NCI-H2227 (cell line): ENCODE measurements at regions not wholly inside any gene's neighbourhood (a gene's known extent, or its start where the extent isn't known, plus 50 kb on each side); places are given as distances from the start of the nearest gene placed in this dataset.

ENCODE experiments used
- DNase-seq: peaks from one replicate; lab custom pipeline; 2025; ENCODE audit not compliant: unreplicated experiment; lab: John Stamatoyannopoulos, UW

DNA sequence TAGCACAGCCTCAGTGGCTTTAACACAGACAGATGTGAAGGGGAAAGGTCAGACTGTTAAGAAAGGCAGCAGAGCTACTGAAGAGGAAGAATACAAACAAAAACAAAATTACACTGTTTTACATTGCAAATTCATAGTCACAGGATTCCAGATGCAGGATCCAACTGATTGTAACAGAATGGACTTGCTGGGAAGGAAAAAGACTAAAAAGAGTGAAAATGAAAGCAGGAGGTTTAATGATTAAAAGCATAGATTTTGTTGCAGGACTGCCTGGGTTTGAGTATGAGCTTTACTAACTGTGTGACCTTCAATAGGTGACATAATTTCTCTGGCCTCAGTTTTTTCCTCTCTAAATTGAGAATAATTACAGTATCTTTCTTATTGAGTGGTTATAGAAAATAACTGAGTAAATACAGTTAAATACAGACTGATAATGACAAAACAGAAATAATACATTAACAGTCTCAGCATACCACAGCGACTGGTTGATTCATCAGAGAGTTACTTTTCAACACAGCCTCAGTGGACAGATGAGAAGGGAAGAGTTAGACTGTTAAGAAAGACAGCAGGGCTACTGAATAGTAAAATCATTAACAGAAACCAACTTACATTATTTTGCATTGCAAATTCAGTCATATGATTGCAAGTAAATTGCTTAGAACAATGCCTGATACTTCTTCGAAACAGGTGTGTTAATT lies 704.2 kb upstream of the TENM4 start:
- no peak for DNase-seq

DNA sequence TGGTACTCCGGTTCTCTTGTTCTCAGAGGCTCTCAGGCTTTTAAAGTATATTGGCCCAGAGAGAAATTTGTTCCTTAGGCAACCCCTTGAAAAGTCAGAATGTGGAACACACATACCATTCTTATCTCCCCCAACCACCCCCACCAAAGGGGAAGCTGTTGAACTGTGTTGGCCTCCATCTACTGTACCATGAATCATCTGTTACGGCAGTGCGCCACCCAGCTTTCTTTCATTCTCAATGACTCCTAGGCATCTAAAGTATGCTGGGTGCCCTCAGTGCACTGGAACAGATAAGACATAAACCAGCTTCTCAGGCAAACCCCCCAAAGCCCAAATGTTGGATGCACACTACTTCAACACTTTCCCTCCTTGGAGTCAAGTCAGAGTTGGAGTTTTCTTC lies 696.2 kb upstream of the TENM4 start:
- no peak for DNase-seq

- DNase-seq, result no peak
Observed at GRCh38 chr11:80129396-80129795, 688.6 kb upstream of the TENM4 start.

- DNase-seq, result no peak
Observed at GRCh38 chr11:80122211-80122610, 681.4 kb upstream of the TENM4 start.

DNA sequence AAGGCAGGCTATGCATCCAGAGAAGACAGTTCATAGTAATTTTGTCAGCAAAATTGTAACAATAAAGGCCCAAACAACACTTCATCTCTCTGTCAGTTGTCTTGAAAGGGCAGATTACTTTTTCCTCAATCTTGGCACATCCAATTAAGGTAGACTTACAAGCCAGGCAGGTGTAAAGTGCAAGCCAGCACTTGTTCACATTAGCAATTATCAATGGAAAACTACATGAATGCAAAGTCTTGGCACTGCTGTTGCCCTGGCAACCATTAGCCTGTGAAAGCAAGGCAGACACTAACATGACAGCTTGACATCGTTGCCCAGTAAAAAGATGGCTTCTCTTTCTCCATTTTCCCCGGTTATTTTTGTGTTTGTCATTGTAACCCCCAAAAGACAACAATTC lies 677.2 kb upstream of the TENM4 start:
- DNase-seq, result no peak

- DNase-seq, result no peak
Observed at GRCh38 chr11:80116796-80117195, 676.0 kb upstream of the TENM4 start.

- DNase-seq, result no peak
Observed at GRCh38 chr11:80109652-80110051, 668.8 kb upstream of the TENM4 start.

DNA sequence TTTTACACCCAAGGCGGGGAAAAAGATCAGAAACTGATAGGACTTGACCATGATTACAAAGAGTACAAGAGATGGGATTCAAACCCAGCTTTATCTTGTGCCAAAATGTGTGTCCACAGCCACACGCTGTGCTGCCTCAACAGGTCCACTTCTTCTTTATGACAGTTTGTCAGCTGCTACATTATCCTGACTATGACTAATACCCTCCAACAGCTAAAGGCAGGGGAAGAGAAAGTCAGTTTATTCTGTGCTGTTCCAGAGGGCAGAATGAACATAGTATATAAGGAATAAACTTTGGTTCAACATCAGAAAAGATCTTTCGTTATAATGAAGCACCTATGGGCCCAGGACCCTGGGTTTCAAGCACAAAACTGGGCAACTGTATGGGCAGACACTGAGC lies 668.2 kb upstream of the TENM4 start:
- DNase-seq, result no peak

DNA sequence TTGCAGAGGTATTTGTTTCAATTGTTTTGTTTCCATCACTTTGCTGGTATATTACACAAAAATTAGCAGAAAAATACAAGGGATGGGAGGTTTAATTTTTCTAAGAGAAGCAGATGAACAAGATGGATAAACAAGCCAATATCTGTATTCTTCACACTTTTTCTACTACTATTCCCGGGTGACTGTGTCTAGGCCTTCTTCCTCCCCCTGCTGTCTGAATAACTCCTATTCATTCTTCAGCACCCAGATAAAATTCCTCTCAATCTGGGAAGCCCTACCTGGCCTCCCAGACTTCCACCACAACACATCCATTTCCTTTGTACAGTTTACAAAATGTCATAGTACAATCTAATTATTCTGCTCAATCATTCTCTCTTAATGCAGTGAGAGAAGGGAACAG lies 666.6 kb upstream of the TENM4 start:
- DNase-seq, result no peak

DNA sequence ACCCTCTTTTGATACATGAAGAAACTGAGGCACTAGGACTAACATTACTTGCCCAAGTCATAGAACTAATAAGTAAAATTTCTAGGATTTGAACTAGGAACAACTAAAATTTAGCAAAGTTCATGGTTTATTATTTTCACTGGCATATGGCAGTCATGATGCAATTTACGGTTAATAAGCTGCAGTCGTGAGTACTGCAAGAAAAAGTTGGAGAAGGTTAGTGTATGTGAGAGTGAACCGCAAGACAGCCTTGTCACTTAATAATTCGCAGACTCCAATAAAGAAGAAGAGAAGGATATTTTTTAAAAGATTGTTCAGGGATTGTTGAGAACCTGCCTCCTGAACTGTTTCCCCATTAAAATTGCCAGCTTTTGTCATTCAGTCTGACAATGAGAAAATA lies 663.4 kb upstream of the TENM4 start:
- no peak for DNase-seq

- no peak for DNase-seq
Observed at GRCh38 chr11:80103142-80103859, 662.5 kb upstream of the TENM4 start.

DNA sequence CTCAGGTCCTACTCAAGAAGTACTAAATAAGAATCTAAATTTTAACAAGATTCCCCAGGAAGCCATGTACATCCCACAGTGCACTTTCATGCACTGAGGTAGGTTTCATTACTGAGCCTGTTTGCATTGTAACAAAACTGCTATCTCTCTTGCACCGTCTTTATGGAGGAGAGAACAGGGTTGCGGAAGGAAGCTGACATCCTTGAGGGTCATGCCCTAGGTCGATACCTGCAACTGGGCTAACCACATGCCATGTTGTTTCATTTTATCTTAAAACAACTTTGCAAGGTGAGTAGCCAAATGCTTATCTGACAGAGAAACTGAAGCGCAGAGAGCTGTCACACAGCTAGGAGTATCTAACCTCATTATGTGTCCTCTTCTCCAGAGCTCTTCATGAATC lies 656.3 kb upstream of the TENM4 start:
- no peak for DNase-seq

- DNase-seq, result no peak
Observed at GRCh38 chr11:80096736-80097135, 655.9 kb upstream of the TENM4 start.

DNA sequence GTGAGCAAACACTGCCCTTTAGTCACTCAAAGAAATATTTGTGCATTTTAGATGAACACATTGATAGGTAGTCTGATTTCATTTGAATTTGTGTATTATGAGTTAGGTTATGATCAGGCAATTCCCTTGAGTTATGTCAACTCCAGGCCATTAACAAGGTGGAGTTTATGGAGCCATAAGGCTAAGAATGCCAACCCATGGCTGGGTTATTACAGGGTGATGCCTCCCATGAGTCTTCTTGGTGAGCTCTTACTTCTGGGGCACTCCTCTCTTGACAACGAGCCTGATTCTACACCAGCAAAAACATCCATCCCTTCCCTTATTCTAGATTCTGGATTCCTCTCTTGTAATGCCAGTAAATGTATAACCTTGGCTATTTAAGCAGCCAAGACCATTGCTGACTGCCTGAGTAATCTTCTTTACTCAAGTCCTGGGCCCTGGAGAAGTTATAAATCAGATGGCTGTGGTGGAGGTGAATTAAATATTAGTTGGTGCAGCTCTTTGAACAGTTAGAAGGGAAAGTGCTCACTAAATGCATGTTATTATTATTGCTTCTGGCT lies 645.7 kb upstream of the TENM4 start:
- no peak for DNase-seq

DNA sequence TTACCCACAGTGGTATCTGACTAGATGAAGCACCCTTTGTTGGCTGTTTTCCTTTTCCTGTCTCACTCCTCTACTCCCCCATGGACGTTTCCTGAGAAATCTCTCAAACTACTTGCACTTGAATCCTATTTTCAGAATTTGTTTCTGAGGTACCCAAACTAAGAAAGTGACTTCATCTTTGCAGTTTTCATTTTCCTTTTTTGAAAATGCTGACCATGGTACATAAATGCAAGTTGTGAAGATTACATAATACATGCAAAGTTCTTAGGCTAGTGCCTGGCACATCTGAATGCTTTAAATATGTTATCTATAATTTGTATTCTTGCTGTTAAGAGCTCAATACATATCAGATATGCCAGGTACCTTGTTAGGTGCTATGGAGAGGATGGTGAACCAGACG lies 644.7 kb upstream of the TENM4 start:
- DNase-seq, result no peak

GRCh38 chr11:80084608-80085007 lies 643.8 kb upstream of the TENM4 start:
- DNase-seq, result no peak

GRCh38 chr11:80083531-80083951 lies 642.7 kb upstream of the TENM4 start:
- no peak for DNase-seq

- no peak for DNase-seq
Observed at GRCh38 chr11:80082406-80082805, 641.6 kb upstream of the TENM4 start.

DNA sequence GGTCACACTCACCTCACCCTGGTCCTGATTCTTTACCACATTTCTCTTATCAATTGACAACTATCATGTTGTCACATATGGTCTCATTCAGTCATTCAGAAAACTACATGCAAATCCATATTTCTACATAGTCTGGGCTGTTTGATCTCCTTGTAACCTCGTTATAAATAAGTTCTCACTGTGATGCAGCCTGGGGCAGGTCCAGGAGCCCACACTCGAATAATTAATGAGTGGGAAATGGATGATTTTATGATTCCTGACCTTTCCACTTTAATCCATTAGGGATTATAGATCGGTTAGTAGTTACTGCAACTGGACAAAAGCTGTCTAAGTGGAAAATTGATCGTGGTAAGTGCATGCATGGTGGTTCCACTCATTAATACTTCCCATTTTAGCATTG lies 636.3 kb upstream of the TENM4 start:
- DNase-seq, result no peak

DNA sequence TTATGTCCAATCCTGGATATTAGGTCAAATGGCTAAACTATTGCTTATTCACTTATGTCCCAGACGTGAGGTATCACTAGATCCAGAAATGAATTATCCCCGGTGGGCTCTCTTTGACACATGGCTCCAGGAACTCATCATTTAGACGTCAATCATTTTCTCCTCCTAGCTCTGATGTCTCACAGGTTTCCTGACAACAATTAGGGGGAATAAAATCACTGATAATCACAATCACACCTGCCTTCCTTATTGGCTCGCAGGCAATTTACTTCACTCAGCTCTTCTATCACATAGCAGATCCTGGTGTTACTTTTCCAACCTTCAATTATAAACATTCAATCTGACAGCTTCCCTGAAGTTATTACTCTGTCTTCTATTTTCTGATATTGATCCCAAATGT lies 634.0 kb upstream of the TENM4 start:
- no peak for DNase-seq

DNA sequence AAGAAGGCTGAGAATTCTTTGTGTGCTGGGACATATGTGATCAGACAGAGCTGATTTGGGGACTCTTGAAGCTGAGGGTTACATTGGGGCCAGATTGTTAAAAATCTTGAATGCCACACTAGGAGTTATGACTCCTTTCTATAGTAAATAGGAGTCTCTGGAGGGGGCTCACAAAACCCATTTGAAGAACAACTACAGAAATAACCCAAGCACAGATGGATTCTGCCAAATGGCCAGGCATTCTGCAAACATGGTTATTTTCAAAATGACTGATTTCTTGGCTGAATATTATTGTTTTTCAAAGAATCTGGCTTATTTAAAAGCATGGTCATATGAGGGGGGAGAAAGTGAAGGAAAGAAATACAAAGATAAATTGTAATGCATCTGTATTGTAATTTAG lies 625.5 kb upstream of the TENM4 start:
- DNase-seq, result no peak

- no peak for DNase-seq
Observed at GRCh38 chr11:80065086-80065485, 624.3 kb upstream of the TENM4 start.

GRCh38 chr11:80061056-80061455 lies 620.2 kb upstream of the TENM4 start:
- DNase-seq, result no peak
